ENCODE measurements at regions not wholly inside any gene's neighbourhood (a gene's known extent, or its start where the extent isn't known, plus 50 kb on each side); places are given as distances from the start of the nearest gene placed in this dataset.
"Not testable (repeated sequence)": the region's sequence is repeated elsewhere in the genome, so short reads cannot be mapped to it uniquely, and the experiment has no call there.

- no peak for DNase-seq (ENCODE audit: extremely low read depth, low read depth)
- TF ChIP-seq, protein P1, sequence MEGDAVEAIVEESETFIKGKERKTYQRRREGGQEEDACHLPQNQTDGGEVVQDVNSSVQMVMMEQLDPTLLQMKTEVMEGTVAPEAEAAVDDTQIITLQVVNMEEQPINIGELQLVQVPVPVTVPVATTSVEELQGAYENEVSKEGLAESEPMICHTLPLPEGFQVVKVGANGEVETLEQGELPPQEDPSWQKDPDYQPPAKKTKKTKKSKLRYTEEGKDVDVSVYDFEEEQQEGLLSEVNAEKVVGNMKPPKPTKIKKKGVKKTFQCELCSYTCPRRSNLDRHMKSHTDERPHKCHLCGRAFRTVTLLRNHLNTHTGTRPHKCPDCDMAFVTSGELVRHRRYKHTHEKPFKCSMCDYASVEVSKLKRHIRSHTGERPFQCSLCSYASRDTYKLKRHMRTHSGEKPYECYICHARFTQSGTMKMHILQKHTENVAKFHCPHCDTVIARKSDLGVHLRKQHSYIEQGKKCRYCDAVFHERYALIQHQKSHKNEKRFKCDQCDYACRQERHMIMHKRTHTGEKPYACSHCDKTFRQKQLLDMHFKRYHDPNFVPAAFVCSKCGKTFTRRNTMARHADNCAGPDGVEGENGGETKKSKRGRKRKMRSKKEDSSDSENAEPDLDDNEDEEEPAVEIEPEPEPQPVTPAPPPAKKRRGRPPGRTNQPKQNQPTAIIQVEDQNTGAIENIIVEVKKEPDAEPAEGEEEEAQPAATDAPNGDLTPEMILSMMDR (IDR thresholded peaks at IDR 0.05; ENCODE audit: low read depth, low read length, missing control alignments): no peak
- no peak overlapping the region for H3K4me3 ChIP-seq (replicated peaks; ENCODE audit: low read depth, low read length)
These were observed 1077.1 kb downstream of the ZPLD1 start for GRCh38 chr3:103511891-103512290.

GRCh38 chr3:103512595-103512994 lies 1077.8 kb downstream of the ZPLD1 start:
- H3K4me3 ChIP-seq (replicated peaks; ENCODE audit: low read depth, low read length): no peak overlapping the region
- TF ChIP-seq, protein P1 (IDR thresholded peaks at IDR 0.05; ENCODE audit: low read depth, low read length, missing control alignments): no peak
- DNase-seq (ENCODE audit: extremely low read depth, low read depth): no peak

DNA sequence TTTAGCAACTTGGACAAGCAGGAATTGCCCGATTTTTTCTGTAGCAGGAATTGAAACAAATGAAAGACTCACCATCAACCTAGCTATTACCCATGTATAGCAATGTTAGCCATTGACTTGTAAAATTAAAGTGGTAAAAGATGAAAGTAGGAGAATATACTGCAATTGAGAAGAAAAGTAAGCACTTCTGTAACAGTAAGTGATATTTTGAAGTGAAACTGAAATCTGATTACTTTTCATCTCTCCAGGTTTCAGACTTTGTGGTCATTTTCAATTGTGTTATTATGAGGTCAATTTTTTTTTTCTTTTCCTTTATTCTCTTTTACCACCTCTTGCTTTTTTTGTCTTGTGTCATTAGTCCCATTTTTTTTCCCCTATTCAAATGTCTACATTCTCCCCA lies 1078.2 kb downstream of the ZPLD1 start:
- TF ChIP-seq, protein P1 (IDR thresholded peaks at IDR 0.05; ENCODE audit: low read depth, low read length, missing control alignments): no peak
- no peak for DNase-seq (ENCODE audit: extremely low read depth, low read depth)
- H3K4me3 ChIP-seq (replicated peaks; ENCODE audit: low read depth, low read length): no peak overlapping the region

DNA sequence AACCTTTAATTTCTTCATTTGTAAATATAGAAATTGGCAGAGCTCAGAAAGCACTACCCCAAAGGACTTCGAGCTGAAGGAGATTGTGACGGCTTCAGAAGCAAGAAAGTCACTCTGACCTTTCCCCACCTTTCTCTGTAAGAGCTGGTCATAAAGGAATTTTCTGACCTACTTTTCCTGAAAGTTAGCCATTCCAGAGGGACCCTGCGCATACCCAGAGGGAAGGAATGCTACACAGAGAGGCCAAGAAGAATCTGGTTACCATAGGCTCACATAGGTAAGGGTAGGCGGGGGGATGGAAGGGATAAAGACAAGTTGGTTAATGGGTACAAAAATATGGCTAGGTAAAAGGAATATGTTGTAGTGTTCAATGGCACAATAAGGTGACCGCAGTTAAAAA lies 1080.3 kb downstream of the ZPLD1 start:
- no peak for DNase-seq (ENCODE audit: extremely low read depth, low read depth)
- H3K4me3 ChIP-seq (replicated peaks; ENCODE audit: low read depth, low read length): no peak overlapping the region
- TF ChIP-seq, protein P1 (IDR thresholded peaks at IDR 0.05; ENCODE audit: low read depth, low read length, missing control alignments): no peak

DNA sequence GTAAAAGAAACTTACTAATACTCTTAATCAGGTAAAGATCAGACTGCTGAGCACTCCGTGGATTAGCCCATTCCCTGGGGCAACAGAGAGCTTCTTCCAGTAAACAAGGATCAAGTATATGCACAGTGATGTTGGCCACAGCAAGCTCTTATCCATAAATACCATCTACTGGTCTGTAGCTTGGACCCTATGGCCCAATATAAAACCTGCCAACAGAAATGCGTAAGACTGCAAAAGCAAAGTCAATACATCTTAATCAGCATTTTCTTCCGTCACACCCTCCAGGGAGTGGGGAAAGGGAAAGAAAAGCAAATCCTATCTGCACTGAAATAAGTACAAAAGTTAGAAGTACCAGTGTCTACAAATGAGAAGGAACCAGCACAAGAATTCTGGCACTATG lies 1082.1 kb downstream of the ZPLD1 start:
- TF ChIP-seq, protein P1 (IDR thresholded peaks at IDR 0.05; ENCODE audit: low read depth, low read length, missing control alignments): no peak
- H3K4me3 ChIP-seq (replicated peaks; ENCODE audit: low read depth, low read length): no peak overlapping the region
- no peak for DNase-seq (ENCODE audit: extremely low read depth, low read depth)

DNA sequence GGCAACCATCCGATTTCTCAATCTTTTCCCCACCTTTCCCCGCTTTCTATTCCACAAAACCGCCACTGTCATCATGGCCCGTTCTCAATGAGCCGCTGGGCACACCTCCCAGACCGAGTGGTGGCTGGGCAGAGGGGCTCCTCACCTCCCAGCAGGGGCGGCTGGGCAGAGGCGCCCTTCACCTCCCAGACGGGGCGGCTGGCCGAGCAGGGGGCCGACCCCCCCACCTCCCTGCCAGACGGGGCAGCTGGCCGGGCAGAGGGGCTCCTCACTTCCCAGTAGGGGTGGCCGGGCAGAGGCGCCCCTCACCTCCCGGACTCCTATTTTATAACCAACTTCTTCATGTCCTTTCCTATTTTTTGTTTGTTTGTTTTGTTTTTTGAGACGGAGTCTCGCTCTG lies 1096.5 kb downstream of the ZPLD1 start:
- DNase-seq (ENCODE audit: extremely low read depth, low read depth); H3K4me3 ChIP-seq (replicated peaks; ENCODE audit: low read depth, low read length): not testable (repeated sequence)

DNA sequence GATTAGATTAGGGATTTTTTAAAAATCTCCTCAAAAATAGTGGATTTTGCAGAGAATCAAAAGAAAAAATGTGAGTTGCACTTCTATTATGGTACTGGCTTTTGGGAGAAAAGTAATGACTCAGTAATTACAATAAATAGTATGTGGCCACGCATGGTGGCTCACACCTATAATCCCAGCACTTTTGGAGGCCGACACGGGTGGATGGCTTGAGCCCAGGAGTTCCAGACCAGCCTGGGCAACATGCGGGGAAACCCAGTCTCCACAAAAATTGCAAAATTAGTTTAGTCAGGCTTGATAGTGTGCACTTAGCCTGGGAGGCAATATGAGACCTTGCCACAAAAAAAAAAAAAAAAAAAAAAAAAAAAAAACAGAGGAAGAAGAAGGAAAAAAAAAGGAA lies 1098.2 kb downstream of the ZPLD1 start:
- H3K4me3 ChIP-seq (replicated peaks; ENCODE audit: low read depth, low read length): no peak overlapping the region
- no peak for DNase-seq (ENCODE audit: extremely low read depth, low read depth)
- TF ChIP-seq, protein P1 (IDR thresholded peaks at IDR 0.05; ENCODE audit: low read depth, low read length, missing control alignments): no peak

Data from HFF-Myc (cell line).